KMS-11 (cell line): ENCODE measurements at regions not wholly inside any gene's neighbourhood (a gene's known extent, or its start where the extent isn't known, plus 50 kb on each side); places are given as distances from the start of the nearest gene placed in this dataset.
"Not testable (repeated sequence)": the region's sequence is repeated elsewhere in the genome, so short reads cannot be mapped to it uniquely, and the experiment has no call there.

ENCODE experiments used
- H2AFZ ChIP-seq: fragments of 200-600 bp; sonication (generic); 2 replicates; pipeline ENCODE4 v1.6.1; 2016; ENCODE audit warnings: antibody characterized with exemption, mixed run types, low read depth
- H3K27ac ChIP-seq: fragments of 200-600 bp; sonication (generic); 2 replicates; pipeline ENCODE4 v1.6.1; 2016; ENCODE audit warnings: mild to moderate bottlenecking, mixed run types
- H3K27me3 ChIP-seq: fragments of 200-600 bp; sonication (generic); 2 replicates; pipeline ENCODE4 v1.6.1; 2017; ENCODE audit warnings: mild to moderate bottlenecking, low read depth, mixed run types, moderate library complexity; ENCODE audit not compliant: insufficient read depth
- H3K36me3 ChIP-seq: fragments of 200-600 bp; sonication (generic); 2 replicates; pipeline ENCODE4 v1.6.1; 2017; ENCODE audit warnings: mild to moderate bottlenecking, mixed run types; ENCODE audit not compliant: insufficient read depth
- H3K4me1 ChIP-seq: fragments of 200-600 bp; sonication (generic); 2 replicates; pipeline ENCODE4 v1.6.1; 2016; ENCODE audit warnings: mild to moderate bottlenecking, low read depth, mixed run types; ENCODE audit not compliant: poor library complexity, severe bottlenecking
- H3K4me2 ChIP-seq: fragments of 200-600 bp; sonication (generic); 2 replicates; pipeline ENCODE4 v1.7.0; 2016; ENCODE audit warnings: mild to moderate bottlenecking, mixed run types
- H3K4me3 ChIP-seq: fragments of 200-600 bp; sonication (generic); IDR thresholded peaks from 2 replicates; pipeline ENCODE4 v1.6.1; 2017; ENCODE audit warnings: low read depth, low read length, mixed read lengths; ENCODE audit not compliant: insufficient read depth
- H3K79me2 ChIP-seq: fragments of 200-600 bp; sonication (generic); 2 replicates; pipeline ENCODE4 v1.6.1; 2016; ENCODE audit warnings: low read depth, mixed run types; ENCODE audit not compliant: insufficient read depth
- H3K9ac ChIP-seq: fragments of 200-600 bp; sonication (generic); 2 replicates; pipeline ENCODE4 v1.6.1; 2016; ENCODE audit warnings: mild to moderate bottlenecking, mixed run types
- H4K20me1 ChIP-seq: fragments of 200-600 bp; sonication (generic); 2 replicates; pipeline ENCODE4 v1.6.1; 2016; ENCODE audit warnings: mild to moderate bottlenecking, mixed run types; ENCODE audit not compliant: insufficient read depth
- CTCF ChIP-seq: fragments of 200-600 bp; sonication (generic); conservative IDR thresholded peaks from 2 replicates; pipeline ENCODE4 v1.6.1; 2017; ENCODE audit warnings: low read depth, mild to moderate bottlenecking, antibody characterized with exemption, low read length, moderate library complexity, mixed read lengths

- no peak overlapping the region for H3K9ac ChIP-seq
- TF ChIP-seq CTCF, result no peak
- H2AFZ ChIP-seq, result no peak overlapping the region
- H4K20me1 ChIP-seq, result no peaks in the 10 kb centered on the region
- H3K27ac ChIP-seq, result no peak overlapping the region
- H3K4me1 ChIP-seq, result no peaks in the 10 kb centered on the region
- H3K4me3 ChIP-seq, result no peak overlapping the region
- no peaks in the 10 kb centered on the region for H3K79me2 ChIP-seq
- H3K4me2 ChIP-seq, result no peak overlapping the region
- no peaks in the 10 kb centered on the region for H3K27me3 ChIP-seq
- no peaks in the 10 kb centered on the region for H3K36me3 ChIP-seq
Measured at GRCh38 chr3:26316472-26316871, 306.1 kb upstream of the LRRC3B start.

- not testable (repeated sequence) for H3K9ac ChIP-seq, H3K27ac ChIP-seq, H3K79me2 ChIP-seq, H3K4me3 ChIP-seq, H3K4me1 ChIP-seq, H4K20me1 ChIP-seq, H3K27me3 ChIP-seq, H3K36me3 ChIP-seq, H2AFZ ChIP-seq, H3K4me2 ChIP-seq
Measured at GRCh38 chr3:26323741-26324140, 298.8 kb upstream of the LRRC3B start.

DNA sequence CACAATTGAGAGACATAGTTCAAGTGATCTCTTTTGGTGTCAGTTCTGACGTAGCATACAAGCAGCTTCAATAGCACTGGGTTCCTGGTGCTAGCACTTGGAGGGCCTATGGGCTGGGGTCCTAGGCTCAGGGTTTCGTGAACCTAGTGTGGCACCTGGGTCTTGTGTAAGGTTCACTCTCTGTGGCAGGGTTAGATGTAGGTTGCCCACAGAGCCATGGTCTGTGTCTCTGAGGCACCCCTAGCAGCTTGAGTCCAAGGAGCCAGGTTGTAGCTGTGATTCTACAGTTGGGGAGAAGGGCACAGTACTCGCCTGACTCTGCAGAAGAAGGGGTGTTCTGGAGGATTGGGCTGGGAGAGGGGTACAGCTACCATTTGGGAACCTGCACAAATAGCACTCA lies 282.6 kb upstream of the LRRC3B start:
- H3K4me2 ChIP-seq, result no peak overlapping the region
- no peaks in the 10 kb centered on the region for H3K79me2 ChIP-seq
- H3K9ac ChIP-seq, result no peak overlapping the region
- H3K4me3 ChIP-seq, result no peak overlapping the region
- H3K4me1 ChIP-seq, result no peaks in the 10 kb centered on the region
- H3K36me3 ChIP-seq, result no peaks in the 10 kb centered on the region
- no peak overlapping the region for H2AFZ ChIP-seq
- no peak for TF ChIP-seq CTCF
- H4K20me1 ChIP-seq, result no peaks in the 10 kb centered on the region
- H3K27me3 ChIP-seq, result no peaks in the 10 kb centered on the region
- H3K27ac ChIP-seq, result no peak overlapping the region

DNA sequence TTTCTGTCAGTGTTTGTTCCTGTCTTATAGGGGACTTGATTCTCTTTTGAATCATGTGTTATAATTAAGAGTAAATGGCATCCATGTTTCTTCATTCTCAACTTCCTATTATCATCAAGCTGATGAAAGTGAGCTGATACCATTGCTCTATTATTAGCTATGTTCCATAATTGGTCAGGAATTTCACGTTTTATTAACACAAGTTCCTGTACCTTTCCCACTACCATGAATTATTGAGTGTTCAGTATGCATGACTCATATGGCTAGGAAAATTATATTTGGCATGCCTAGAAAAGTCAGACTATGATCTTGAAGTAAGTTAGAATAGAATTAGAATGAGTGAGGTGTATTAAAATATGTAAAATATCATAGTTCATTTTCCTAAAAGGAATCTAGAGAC lies 278.9 kb upstream of the LRRC3B start:
- no peak overlapping the region for H3K9ac ChIP-seq
- no peaks in the 10 kb centered on the region for H3K36me3 ChIP-seq
- TF ChIP-seq CTCF, result no peak
- H3K4me1 ChIP-seq, result no peaks in the 10 kb centered on the region
- H3K4me3 ChIP-seq, result no peak overlapping the region
- no peaks in the 10 kb centered on the region for H3K27me3 ChIP-seq
- no peak overlapping the region for H2AFZ ChIP-seq
- H3K79me2 ChIP-seq, result no peaks in the 10 kb centered on the region
- no peak overlapping the region for H3K27ac ChIP-seq
- no peak overlapping the region for H3K4me2 ChIP-seq
- H4K20me1 ChIP-seq, result no peaks in the 10 kb centered on the region

- Histone ChIP-seq H3K27me3 (no peaks in the 10 kb centered on the region), H3K79me2 (no peaks in the 10 kb centered on the region), H3K36me3 (no peaks in the 10 kb centered on the region), H3K4me2 (no peak overlapping the region), H3K4me1 (no peaks in the 10 kb centered on the region), H2AFZ (no peak overlapping the region), H3K9ac (no peak overlapping the region), H3K4me3 (no peak overlapping the region), H4K20me1 (no peaks in the 10 kb centered on the region), H3K27ac (no peak overlapping the region)
- no peak for TF ChIP-seq CTCF
Measured at GRCh38 chr3:26345613-26346012, 277.0 kb upstream of the LRRC3B start.
